Activated CD4-positive, alpha-beta T cell treated with anti-CD3 and anti-CD28 coated beads, Interleukin-2, amount 50 U/mL, for 1 hour (primary cell): ENCODE measurements at regions not wholly inside any gene's neighbourhood (a gene's known extent, or its start where the extent isn't known, plus 50 kb on each side); places are given as distances from the start of the nearest gene placed in this dataset.
A peak's percentile ranks its signal among the peaks of the same experiment; 100 is the strongest.
"Not testable (repeated sequence)": the region's sequence is repeated elsewhere in the genome, so short reads cannot be mapped to it uniquely, and the experiment has no call there.

Experiments
- DNase-seq: peaks from one replicate; pipeline ENCODE4 v3.0.0-alpha.2; 2020

- not testable (repeated sequence) for DNase-seq
Measured at GRCh38 chr20:26373066-26373465, 676.4 kb upstream of the ZNF337 start.

- no peak for DNase-seq
Measured at GRCh38 chr20:26354511-26354910, 657.9 kb upstream of the ZNF337 start.

GRCh38 chr20:26347396-26347795 lies 650.7 kb upstream of the ZNF337 start:
- DNase-seq: no peak

GRCh38 chr20:26340460-26341065 lies 643.9 kb upstream of the ZNF337 start:
- DNase-seq: peak; percentile 0

GRCh38 chr20:26324177-26324576 lies 627.5 kb upstream of the ZNF337 start:
- DNase-seq: no peak

- no peak for DNase-seq
Measured at GRCh38 chr20:26315054-26315453, 618.4 kb upstream of the ZNF337 start.

GRCh38 chr20:26309720-26310119 lies 613.1 kb upstream of the ZNF337 start:
- not testable (repeated sequence) for DNase-seq

GRCh38 chr20:26308961-26309360 lies 612.3 kb upstream of the ZNF337 start:
- DNase-seq: no peak

- DNase-seq: no peak
Measured at GRCh38 chr20:26295006-26295405, 598.4 kb upstream of the ZNF337 start.

- not testable (repeated sequence) for DNase-seq
Measured at GRCh38 chr20:26288379-26289061, 591.9 kb upstream of the ZNF337 start.

GRCh38 chr20:26279238-26279637 lies 582.6 kb upstream of the ZNF337 start:
- DNase-seq: no peak

- DNase-seq: no peak
Measured at GRCh38 chr20:26277339-26277738, 580.7 kb upstream of the ZNF337 start.

- DNase-seq: no peak
Measured at GRCh38 chr20:26276554-26277210, 580.0 kb upstream of the ZNF337 start.

- not testable (repeated sequence) for DNase-seq
Measured at GRCh38 chr20:26268762-26269161, 572.1 kb upstream of the ZNF337 start.

GRCh38 chr20:26260925-26261324 lies 564.3 kb upstream of the ZNF337 start:
- DNase-seq: not testable (repeated sequence)

- not testable (repeated sequence) for DNase-seq
Measured at GRCh38 chr20:26252311-26252975, 555.8 kb upstream of the ZNF337 start.

GRCh38 chr20:26251376-26251775 lies 554.7 kb upstream of the ZNF337 start:
- not testable (repeated sequence) for DNase-seq

- DNase-seq: not testable (repeated sequence)
Measured at GRCh38 chr20:26250249-26251114, 553.8 kb upstream of the ZNF337 start.

- DNase-seq: no peak
Measured at GRCh38 chr20:26243731-26244130, 547.1 kb upstream of the ZNF337 start.

GRCh38 chr20:26220609-26221008 lies 524.0 kb upstream of the ZNF337 start:
- not testable (repeated sequence) for DNase-seq

GRCh38 chr20:26219546-26219945 lies 522.9 kb upstream of the ZNF337 start:
- DNase-seq: not testable (repeated sequence)

GRCh38 chr20:26218301-26218700 lies 521.6 kb upstream of the ZNF337 start:
- no peak for DNase-seq

- no peak for DNase-seq
Measured at GRCh38 chr20:26216025-26216424, 519.4 kb upstream of the ZNF337 start.
